GM21737 (cell line): ENCODE measurements at regions not wholly inside any gene's neighbourhood (a gene's known extent, or its start where the extent isn't known, plus 50 kb on each side); places are given as distances from the start of the nearest gene placed in this dataset.

Experiments used
- ATAC-seq: cut with Tn5 transposase; IDR thresholded peaks from one replicate; pipeline ENCODE4 v1.9.1; 2021; ENCODE audit warnings: mild to moderate bottlenecking, moderate library complexity; ENCODE audit not compliant: unreplicated experiment

DNA sequence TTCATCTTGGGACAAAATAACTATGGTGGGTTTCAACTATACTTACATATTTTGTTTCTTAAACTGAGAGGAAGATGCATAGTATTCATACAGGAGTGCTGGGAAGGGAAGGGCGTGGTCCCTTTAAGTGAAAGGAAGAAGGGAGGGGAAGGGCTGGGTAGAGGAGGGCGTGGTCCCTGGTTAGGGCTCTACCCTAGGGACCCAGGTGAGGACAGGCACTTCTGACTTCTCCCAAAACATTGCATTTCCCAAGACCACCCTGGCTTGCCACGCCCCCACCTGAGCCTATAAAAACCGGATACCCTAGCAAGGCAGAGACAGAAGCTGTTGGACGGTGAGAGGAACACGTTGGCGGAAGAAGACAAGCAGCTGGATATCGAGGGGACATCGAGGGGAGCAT is 157.6 kb upstream of the PLXNA4 start:
- ATAC-seq: no peak

DNA sequence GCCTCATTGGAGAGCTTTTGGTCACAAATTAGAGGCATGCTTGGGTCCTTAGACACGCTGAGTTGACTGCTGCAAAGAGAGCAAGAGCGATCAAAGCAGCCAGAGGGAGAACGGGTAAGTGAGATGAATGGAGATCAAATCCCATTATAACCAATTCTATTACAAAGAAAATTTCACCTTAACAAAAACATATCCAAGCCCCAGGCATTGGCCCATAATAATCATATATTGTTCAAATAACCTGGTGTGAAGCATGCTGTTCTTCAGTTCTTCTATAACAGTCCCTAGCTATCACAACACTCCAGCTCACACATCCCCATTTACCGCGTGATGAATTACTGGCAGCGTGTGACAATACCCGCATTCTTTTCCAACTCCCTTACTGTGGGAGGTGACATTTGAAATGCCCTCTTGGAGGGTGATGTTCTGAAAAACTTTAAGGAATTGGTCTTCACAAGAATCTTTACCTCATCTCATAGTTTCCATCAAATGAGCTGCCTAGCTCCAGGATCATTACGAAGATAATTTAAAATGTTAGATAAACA is 156.1 kb upstream of the PLXNA4 start:
- no peak for ATAC-seq

DNA sequence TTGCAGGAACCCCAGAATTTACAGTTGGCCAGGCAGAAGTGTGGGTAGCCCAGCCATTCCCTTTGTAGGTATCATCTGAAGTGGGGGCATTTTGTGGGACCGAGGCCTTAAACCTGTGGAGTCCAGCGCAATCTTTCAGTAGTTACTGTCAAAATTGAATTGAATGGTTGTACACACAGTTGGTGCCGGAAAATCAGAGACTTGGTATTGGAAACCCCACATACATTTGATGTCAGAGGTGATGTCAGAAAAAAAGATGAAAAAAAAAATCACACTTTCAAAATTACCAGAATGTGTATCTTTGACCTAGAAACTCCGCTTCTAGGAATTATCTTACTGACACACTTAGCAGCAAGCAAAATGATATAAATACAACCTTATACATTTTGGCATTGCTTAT is 153.8 kb upstream of the PLXNA4 start:
- no peak for ATAC-seq

DNA sequence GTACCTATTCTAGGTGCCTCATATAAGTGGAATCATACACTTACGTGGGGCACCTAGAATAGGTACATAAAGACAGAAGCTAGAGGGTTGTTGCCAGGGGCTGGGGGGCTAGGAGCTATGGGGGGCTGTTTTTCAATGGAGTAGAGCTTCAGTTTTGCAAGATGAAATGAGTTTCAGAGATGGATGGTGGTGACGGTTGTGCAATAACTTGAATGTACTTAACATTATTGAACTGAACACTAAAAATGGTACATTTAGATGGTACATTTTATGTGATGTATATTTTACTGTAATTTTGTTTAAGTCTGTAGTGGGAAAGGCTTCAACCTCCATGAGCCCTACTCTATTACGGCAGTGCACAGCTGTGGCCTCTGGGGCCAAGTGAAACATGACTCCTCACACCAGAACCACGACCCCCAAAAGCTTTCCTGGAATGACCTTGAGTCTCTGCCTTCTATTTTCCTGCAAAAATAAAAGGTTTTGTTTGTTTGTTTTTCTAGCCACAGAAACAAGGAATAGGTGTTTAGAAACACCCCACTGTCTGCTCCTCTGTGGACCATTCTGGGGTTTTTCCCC is 147.3 kb upstream of the PLXNA4 start:
- no peak for ATAC-seq

DNA sequence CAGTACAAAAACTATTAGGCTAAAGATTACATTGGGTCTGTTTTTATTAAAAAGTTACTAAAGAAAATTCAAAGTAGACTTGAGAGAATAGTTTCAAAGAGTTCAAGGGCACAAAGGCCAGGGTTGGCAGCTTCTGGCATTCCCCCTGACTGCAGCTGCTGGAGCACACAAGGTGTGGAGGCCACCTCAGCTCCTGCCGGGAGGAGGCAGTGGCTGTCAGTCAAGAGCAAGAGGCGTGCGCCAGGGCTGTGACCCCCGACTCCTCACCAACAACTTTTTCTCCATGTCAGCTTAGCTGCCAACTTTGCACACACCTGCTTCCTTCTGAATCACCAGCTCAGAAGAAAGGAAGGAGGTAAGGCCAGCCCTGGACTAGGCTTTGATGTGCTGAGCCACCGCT is 144.6 kb upstream of the PLXNA4 start:
- no peak for ATAC-seq

DNA sequence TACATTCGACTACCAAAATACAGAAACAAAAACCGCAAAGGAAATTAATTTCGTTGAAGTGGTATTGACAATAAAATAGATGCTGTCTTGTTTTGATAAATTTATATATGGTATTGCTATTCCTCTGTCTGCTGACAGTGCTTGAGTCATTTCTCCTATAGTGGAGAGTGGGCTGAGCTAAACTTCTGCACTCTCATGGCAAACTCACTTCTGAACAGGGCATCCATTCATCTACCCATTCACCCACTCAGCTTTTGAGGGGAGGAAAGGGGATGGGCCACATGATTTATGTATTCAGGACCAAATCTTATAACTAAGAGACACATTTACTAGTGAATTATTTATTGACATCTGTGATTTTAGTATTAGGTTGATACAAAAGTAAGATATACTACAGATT is 137.6 kb upstream of the PLXNA4 start:
- ATAC-seq: no peak

DNA sequence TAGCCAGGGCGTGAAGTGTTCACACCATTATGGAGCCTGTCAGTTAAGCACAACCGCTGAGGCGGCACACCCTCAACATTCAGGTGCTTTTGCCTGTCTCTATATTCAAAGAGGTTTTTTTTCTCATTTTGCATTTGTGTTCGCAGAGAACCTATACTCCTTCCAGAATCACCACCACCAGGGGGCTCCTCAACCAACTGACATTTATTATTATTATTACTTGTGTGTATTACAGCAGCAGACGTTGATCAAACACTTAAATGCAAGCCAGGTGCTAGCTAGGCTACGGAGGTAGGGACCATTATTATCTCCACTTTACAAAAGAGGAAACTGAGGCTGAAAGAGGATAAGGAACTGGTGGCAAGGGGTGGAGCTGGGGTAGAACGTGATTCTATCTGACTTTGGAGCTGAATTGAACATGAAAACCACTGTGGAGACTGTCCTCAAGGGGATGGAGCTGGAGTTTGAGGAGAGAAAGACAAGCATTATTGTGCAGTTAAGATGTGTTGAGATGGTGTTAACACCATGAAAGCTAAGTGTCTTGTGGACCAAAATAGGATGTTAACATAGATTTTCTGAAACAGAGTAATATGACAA is 133.8 kb upstream of the PLXNA4 start:
- no peak for ATAC-seq

DNA sequence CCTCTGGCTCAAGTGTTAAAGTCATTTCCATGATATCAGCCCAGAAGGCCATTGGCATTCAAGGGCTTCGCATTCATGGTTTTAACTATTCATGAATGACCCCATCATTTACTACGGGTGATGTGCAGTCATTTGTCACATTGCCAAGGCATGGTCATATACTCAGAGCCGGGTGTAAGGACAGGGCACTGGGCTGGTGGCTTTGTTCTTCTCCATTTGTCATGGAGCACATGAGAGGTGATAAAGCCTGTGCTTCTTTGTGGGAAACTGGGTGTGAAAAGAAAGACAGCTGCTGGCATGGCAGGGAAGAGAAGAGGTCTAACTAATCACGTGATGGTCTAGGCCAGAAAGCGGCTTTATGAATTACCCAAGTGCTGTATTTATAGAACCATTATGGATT is 132.2 kb upstream of the PLXNA4 start:
- no peak for ATAC-seq

DNA sequence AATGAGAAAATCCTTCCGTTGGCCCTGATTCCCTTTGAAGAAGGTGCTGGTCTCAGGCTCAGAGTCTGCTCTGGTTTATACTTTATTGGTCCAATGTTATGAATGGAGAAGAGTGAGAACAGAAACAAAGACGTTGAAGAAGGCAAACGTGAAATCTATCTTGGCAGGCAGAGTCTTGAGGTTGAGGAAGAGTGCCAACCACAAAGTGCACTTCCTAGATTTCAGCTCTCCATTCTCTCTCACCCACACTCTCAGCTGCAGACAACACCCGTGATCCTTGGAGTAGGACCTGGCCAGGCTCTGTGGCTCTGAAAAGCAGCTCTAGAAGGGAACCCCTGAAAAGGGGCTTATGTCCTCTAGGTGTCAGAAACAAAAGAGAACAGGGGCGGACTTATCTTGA is 128.9 kb upstream of the PLXNA4 start:
- no peak for ATAC-seq

DNA sequence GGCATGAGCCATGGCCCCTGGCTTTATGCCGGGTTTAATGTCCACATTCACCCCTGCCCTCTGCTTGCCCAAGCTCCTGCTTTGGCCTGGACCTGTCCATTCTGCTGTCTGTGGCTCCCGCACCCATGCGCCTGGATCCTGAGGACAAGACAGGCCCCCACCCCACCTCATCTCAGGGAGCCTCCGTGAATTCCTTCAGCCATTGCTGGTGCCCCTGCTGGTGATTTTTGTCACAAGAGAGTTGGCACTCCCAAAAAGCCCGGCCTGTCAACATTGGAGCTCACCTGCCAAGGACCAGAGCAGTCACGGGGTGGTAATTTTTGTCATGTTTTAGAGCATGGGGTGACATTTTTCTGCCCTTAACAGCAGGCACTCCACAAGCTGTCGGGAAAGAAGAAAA is 127.5 kb upstream of the PLXNA4 start:
- no peak for ATAC-seq

DNA sequence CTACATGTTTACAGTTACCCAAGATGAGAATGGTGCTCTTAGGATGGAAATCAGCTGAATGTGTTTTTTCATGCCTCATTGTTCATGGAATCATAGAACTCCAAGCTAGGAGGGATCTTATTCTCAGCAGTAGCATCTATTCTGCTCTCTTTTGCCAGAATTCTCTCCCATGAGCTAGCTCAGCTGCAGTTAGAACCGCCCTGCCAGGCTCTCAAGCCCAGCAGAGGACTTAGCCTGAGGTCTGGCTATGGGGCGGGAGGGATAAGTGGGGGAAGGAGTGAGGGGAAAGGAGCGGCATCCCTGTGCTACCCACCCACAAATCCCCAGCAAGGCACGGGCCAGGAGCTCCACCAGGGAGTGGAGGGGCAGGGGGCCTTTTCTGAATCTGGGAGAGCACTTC is 120.7 kb upstream of the PLXNA4 start:
- no peak for ATAC-seq

DNA sequence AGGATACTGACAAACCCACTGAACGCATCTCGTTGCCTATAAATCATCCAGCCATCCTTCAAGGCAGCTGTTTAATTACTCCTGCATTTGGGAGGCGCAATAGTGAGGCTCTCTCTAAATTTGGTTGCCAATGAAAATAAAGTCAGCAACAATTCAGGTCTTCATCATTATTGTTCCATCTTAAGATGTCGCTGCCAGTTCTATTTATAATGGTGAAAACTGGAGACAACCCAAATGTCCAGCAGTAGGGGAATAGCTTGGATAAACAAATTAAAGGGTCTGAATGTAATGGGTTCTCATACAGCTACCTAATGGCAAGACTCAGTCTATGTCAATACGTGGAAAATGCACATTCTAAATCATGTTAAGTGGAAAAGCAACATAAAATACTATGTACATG is 120.1 kb upstream of the PLXNA4 start:
- no peak for ATAC-seq

DNA sequence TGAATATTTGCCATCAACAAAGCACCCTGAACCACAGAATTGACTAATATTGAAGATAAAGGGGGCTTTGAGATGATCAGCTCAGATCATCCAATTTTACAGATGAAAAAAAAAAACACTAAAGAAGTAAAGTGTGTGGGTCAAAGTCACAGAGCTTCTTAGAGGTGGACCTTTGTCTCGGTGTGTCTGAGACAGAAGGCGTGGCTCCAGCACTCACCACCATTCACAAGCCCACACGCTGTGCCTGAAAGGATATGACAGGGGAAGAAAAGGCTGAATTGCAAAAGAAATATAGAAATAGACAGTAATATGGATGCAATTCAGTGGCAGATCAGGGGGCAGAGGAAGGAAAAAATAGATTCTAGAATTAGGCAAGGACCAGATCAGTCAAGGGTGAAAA is 114.9 kb upstream of the PLXNA4 start:
- ATAC-seq: no peak

DNA sequence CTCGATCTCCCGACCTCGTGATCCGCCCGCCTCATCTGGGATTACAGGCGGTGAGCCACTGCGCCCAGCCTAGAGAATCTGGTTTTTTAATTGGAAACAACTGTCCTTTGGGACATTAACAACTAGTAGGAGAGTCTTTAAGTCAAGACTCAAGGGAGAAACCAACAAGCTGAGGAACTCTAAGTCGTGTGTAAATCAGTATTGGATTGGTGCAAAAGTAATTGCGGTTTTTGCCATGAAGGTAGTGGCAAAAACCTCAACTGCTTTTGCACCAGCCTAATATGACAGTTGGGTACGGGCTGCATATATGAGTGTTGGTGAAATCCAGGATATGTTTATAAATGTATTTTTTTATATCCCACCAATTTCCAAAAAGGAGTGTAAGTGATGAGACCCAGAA is 113.9 kb upstream of the PLXNA4 start:
- ATAC-seq: no peak

DNA sequence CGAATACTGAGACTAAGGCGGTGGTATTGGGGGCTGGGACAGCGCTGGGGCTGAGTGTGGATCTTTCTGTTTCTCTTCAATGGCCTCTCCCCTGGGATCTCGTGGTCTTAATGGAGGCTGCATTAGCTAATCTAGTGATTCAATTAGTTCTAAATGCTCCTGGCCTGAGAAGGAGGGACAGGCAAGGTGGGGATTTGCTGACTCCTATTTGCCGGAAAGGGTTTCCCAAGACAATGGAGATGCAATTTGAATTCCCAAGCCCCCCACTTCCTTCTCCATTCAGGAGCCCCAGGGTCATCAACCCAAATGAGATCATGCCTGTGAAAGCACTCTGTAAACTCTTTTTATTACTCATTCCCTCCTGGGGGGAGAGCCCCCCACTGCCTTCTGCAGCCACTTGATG is 111.7 kb upstream of the PLXNA4 start:
- ATAC-seq: no peak

DNA sequence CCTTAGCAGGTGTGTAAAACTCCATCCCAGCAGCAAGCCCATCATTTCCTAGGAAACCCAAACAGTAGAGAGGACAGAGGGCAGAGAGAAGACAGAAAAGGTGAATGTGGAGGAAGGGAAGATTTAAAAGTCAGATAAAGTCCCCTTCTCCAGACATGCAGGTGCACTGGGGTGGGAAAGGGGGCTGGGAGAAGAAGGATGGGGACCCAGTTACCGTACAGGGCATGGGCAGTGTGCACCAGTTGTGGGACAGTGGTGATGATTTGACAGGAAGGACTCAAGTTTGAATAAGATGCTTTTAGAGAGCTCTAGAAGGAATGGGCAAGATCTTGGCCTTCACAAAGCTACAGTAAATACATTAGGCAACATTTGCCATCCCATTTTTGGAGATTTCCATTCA is 110.7 kb upstream of the PLXNA4 start:
- ATAC-seq: no peak

DNA sequence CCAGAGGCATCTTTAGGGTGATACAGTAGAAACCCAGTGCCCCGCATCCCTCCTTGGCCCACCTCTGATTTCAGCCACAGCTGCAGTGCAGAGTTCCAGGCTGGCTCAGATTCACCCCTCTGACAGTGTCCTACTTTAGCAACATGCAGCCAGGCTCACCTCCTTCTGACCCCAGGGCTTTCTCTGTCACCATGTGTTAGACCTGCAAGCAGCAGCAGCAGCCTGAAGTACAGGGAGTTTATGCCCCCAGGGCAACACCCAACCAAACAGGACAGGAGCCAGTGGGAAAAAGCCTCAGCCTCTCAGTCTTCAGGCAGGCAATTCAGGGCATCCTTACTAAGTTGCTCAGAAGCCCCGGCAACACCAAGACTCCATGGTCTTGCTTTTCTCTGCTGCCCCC is 109.0 kb upstream of the PLXNA4 start:
- no peak for ATAC-seq

DNA sequence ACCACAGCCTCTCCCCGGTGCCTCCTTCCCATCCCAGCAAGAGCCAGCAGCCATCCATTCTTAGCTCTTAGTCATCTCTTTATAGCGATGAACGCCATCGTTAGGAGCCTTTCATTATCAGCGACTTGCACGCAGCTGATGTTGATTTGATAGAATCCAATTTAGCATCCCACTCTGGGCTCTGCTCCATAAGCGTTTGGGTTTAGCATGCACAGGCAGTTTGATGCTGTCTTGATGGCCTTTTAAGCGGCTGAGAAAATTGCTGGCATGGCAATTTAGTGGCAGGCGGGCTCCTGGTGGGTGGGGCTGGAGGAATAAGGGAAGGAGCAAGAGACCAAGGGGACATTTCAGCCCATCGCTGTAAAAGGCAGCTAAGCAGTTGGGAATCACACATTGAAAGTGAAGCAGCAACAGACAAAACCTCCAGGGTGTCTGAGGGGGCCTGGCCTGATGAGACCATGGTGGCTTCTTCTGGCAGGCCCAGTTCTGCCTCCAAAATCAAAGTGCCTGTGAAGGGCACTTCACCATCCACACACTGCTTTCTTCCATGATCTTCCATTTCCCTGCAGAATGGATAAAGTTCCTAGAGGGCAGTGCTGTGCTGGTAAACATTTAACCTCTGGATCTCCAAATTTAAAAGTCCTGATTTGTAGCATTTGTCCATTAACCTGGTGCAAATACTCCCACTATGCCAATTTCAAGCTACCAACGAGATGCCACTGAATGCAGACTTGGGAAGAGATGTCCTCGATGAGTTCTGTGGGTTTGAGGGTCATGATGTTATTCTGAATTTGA is 107.8 kb upstream of the PLXNA4 start:
- ATAC-seq: no peak

DNA sequence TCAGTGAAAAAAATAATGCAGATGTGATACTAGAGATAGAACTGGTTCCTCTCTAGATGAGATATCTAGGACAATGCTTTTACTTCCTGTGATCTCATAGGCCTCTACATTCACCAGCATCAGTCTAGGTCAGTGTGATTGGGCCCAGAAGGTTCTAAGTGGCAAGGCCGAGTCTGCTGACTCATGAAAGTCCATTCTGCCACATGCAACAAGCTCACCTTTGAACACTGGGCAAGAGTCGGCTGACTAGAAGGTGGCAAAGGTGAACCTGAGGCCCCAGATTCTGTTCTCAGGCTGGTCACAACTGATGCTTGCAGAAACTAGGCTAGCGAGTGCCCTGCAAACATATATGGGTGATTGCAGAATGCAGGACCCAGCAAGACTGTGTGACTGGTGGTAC is 105.7 kb upstream of the PLXNA4 start:
- no peak for ATAC-seq

DNA sequence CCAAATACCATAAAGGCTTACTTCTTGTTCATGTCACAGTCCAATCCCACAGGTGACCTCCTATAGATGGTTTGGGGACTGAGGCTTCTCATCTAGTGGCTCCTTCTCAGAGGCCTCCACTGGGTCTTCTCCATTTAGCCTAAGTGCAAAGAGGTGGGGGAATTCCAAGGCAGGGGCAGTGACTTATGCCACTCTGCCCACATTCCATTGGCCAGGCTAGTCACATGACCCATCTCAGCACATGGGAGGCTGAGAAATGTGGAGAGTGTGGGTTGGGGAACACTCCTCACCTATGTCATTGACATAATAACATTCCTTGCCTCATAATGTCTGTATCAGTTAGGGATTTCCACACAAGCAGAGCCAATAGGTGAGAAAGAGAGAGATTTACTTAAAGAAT is 104.3 kb upstream of the PLXNA4 start:
- no peak for ATAC-seq

DNA sequence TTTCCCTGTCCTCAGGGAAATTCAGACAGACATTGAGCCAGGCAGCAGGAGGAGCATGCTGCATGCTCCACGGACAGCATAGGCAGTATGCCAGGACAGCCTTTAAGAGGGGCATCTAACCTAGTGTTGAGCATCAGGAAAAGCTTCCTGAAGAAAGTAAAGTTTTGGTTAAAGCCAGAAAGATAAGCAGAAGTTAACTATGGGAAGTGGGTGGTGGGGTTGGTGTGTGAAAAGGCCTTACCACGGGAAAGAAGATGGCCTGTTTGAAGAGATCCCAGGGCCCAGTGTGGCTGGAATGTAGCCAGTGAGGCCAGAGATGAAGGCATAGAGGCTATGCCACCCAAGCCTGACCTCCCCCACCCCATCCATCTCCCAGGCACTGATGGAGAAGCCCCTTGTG is 102.4 kb upstream of the PLXNA4 start:
- ATAC-seq: no peak

DNA sequence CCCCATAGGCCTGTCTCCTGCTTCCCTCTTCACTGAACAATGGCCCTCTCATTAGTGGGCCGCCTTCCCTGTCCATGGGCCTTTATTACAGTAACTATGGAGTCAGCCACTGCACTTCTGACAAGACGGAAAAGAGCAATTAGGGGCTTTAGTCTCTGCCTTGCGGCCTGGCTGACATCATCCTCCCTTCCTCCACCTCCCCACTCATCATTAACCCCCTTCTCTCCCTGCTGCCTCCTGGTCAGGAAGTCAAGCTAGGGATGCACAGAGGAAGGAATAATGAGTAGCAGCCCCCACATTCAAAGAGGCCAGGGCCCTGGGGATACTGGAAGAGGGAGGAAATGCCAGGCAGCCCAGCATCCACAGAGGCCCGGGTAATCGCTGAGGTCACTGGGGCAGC is 101.6 kb upstream of the PLXNA4 start:
- no peak for ATAC-seq
